Thoracic aorta (tissue), 2 donors: ENCODE measurements at regions not wholly inside any gene's neighbourhood (a gene's known extent, or its start where the extent isn't known, plus 50 kb on each side); places are given as distances from the start of the nearest gene placed in this dataset.

Source experiments
- ATAC-seq: fragments of 150-250 bp; one replicate; pipeline ENCODE4 v1.8.0; 2017; ENCODE audit warnings: low read depth; ENCODE audit not compliant: insufficient number of reproducible peaks, low FRiP score
- DNase-seq: peaks from one replicate; pipeline ENCODE4 v3.0.0-alpha.2; 2020; ENCODE audit warnings: low spot score
- H3K27ac ChIP-seq, 2 donors: fragments of 200-600 bp; sonication (generic); 1 replicate in 1 of 2; 2 replicates in 1 of 2; pipeline ENCODE4 v1.5.1; 2016; ENCODE audit warnings: mild to moderate bottlenecking in 2 of 2, moderate library complexity in 2 of 2
- H3K27me3 ChIP-seq: fragments of 200-600 bp; sonication (generic); replicated peaks from 2 replicates; pipeline ENCODE4 v1.6.0; 2016; ENCODE audit warnings: mild to moderate bottlenecking; ENCODE audit not compliant: insufficient read depth
- H3K36me3 ChIP-seq: fragments of 200-600 bp; sonication (generic); one replicate; pipeline ENCODE4 v1.5.1; 2016
- H3K4me1 ChIP-seq, 2 donors: fragments of 200-600 bp; sonication (generic); 1 replicate in 1 of 2; 2 replicates in 1 of 2; pipeline versions ENCODE4 v1.5.1 to v1.6.0; 2016; ENCODE audit warnings: low read depth in 2 of 2, mild to moderate bottlenecking in 1 of 2; ENCODE audit not compliant: control insufficient read depth in 1 of 2
- H3K4me3 ChIP-seq: fragments of 200-600 bp; sonication (generic); 2 replicates; pipeline ENCODE4 v1.5.1; 2016; ENCODE audit warnings: mild to moderate bottlenecking
- H3K9me3 ChIP-seq: fragments of 200-600 bp; sonication (generic); 2 replicates; pipeline ENCODE4 v1.5.1; 2016
- CTCF ChIP-seq: fragments of 200-600 bp; sonication (generic); IDR thresholded peaks from one replicate; pipeline ENCODE4 v1.5.1; 2019; ENCODE audit warnings: antibody characterized with exemption

- Histone ChIP-seq H3K36me3 (no peaks in the 10 kb centered on the region), H3K4me1 (peaks cover 43 to 62% of the 10 kb centered on the region in 2 donors), H3K9me3 (no peaks in the 10 kb centered on the region), H3K27me3 (no peaks in the 10 kb centered on the region), H3K27ac (peak overlapping the region; percentile 80 to 82), H3K4me3 (peak overlapping the region; percentile 19)
- no peak for TF ChIP-seq CTCF
- peak; percentile 68 for ATAC-seq
- DNase-seq, result peak; percentile 62
Observed at GRCh38 chr6:157764178-157765068, 58.6 kb upstream of the SNX9 start.

GRCh38 chr6:157766901-157767774, 55.9 kb upstream of the SNX9 start:
- no peaks in the 10 kb centered on the region for H3K36me3 ChIP-seq
- H3K4me3 ChIP-seq, result no peak overlapping the region
- ATAC-seq, result no peak
- no peak for DNase-seq
- no peaks in the 10 kb centered on the region for H3K9me3 ChIP-seq
- peaks cover 29 to 49% of the 10 kb centered on the region in 2 donors for H3K4me1 ChIP-seq
- peak overlapping the region in 1 of 2 donors; percentile 15 for H3K27ac ChIP-seq
- H3K27me3 ChIP-seq, result no peaks in the 10 kb centered on the region
- no peak for TF ChIP-seq CTCF

GRCh38 chr6:157767775-157768156, 55.3 kb upstream of the SNX9 start:
- peak overlapping the region in 1 of 2 donors; percentile 15 for H3K27ac ChIP-seq

GRCh38 chr6:157768304-157768703, 54.7 kb upstream of the SNX9 start:
- no peak for ATAC-seq
- H3K27me3 ChIP-seq, result no peaks in the 10 kb centered on the region
- no peak overlapping the region for H3K4me3 ChIP-seq
- H3K27ac ChIP-seq, result peak overlapping the region in 1 of 2 donors; percentile 15
- DNase-seq, result no peak
- H3K4me1 ChIP-seq, result peaks cover 25 to 37% of the 10 kb centered on the region in 2 donors
- H3K9me3 ChIP-seq, result no peaks in the 10 kb centered on the region
- no peaks in the 10 kb centered on the region for H3K36me3 ChIP-seq
- no peak for TF ChIP-seq CTCF

More at GRCh38 chr6:157767775-157768156, 55.3 kb upstream of the SNX9 start:
- Histone ChIP-seq H3K9me3 (no peaks in the 10 kb centered on the region), H3K4me3 (no peak overlapping the region), H3K36me3 (no peaks in the 10 kb centered on the region), H3K4me1 (peaks cover 29 to 43% of the 10 kb centered on the region in 2 donors), H3K27me3 (no peaks in the 10 kb centered on the region)
- no peak for TF ChIP-seq CTCF
- ATAC-seq, result no peak
- DNase-seq, result no peak
